Right cardiac atrium (tissue), 5 donors: ENCODE measurements at regions not wholly inside any gene's neighbourhood (a gene's known extent, or its start where the extent isn't known, plus 50 kb on each side); places are given as distances from the start of the nearest gene placed in this dataset.

Experiments used
- ATAC-seq, 2 donors: fragments of 200-7000 bp; cut with Tn5 transposase; one replicate each; pipeline versions ENCODE4 v1.8.0 to v1.9.1; 2020; ENCODE audit warnings: moderate library complexity in 2 of 2, mild to moderate bottlenecking in 1 of 2
- DNase-seq, 3 donors: peaks; one replicate each; pipeline ENCODE4 v3.0.0-alpha.2; 2020
- H3K27ac ChIP-seq: one replicate; pipeline ENCODE4 v1.5.1; 2013; ENCODE audit warnings: mild to moderate bottlenecking, low read length, control low read depth, moderate library complexity
- H3K27me3 ChIP-seq: one replicate; pipeline ENCODE4 v1.6.1; 2013; ENCODE audit not compliant: control insufficient read depth, insufficient read depth
- H3K4me1 ChIP-seq: one replicate; pipeline ENCODE4 v1.6.1; 2013; ENCODE audit warnings: low read length; ENCODE audit not compliant: control insufficient read depth, insufficient read depth
- H3K4me3 ChIP-seq: one replicate; pipeline ENCODE4 v1.5.1; 2013; ENCODE audit warnings: low read length, control low read depth
- H3K9me3 ChIP-seq: one replicate; pipeline ENCODE4 v1.6.1; 2013; ENCODE audit warnings: low read length; ENCODE audit not compliant: control insufficient read depth
- WGBS: extraction: QIAGEN DNeasy Blood & Tissue Kit; methylation state at CpG from one replicate; pipeline ENCODE4 v1.1.7; 2013; 5-methylcytosine and 5-hydroxymethylcytosine counted together
- intact Hi-C, 4 donors: fragments of 100-400 bp; cut with DNase I; formaldehyde crosslinking; loops; one replicate each; pipeline versions ENCODE4 v1.11.0 to v1.14.0; 2022 to 2023
- donor health status: healthy with polysubstance abuse.
- donor health status: DM: no; HTN: yes; CAD: no.
- donor health status: DM: no; HTN: no; CAD: no.
- donor health status: DM: no; HTN: yes; CAD: no; lungs with severe emphysema.
- donor health status: DM: yes; HTN: yes; CAD: no.

- 47% methylated on average over 4 of the region's 4 CpGs for WGBS
- H3K27me3 ChIP-seq = no peaks in the 10 kb centered on the region
- no peaks in the 10 kb centered on the region for H3K9me3 ChIP-seq
- no peaks in the 10 kb centered on the region for H3K4me1 ChIP-seq
- H3K27ac ChIP-seq = no peak overlapping the region
- H3K4me3 ChIP-seq = no peak overlapping the region
- intact Hi-C loops = no loop called here
- no peak for DNase-seq
- ATAC-seq = peak in 1 of 2 donors; percentile 26
Observed at GRCh38 chrX:52425775-52426174, 57.0 kb downstream of the XAGE2 start.

- intact Hi-C loops = no loop called here
- Histone ChIP-seq H3K27ac (no peak overlapping the region), H3K9me3 (no peaks in the 10 kb centered on the region), H3K4me1 (no peaks in the 10 kb centered on the region), H3K27me3 (no peaks in the 10 kb centered on the region), H3K4me3 (no peak overlapping the region)
- no peak for ATAC-seq
- no peak for DNase-seq
- 69% methylated on average over 1 of the region's 1 CpG for WGBS
Observed at GRCh38 chrX:52426810-52427209, 58.0 kb downstream of the XAGE2 start.

- Histone ChIP-seq H3K27me3 (no peaks in the 10 kb centered on the region), H3K4me3 (no peak overlapping the region), H3K9me3 (no peaks in the 10 kb centered on the region), H3K27ac (no peak overlapping the region), H3K4me1 (no peaks in the 10 kb centered on the region)
- intact Hi-C loops = no loop called here
- WGBS = 71% methylated on average over 3 of the region's 3 CpGs
- no peak for DNase-seq
- ATAC-seq = no peak
Observed at GRCh38 chrX:52437212-52437611, 58.4 kb upstream of the XAGE1A start.
